Sigmoid colon (tissue), 4 donors: ENCODE measurements at regions not wholly inside any gene's neighbourhood (a gene's known extent, or its start where the extent isn't known, plus 50 kb on each side); places are given as distances from the start of the nearest gene placed in this dataset.
"Not testable (repeated sequence)": the region's sequence is repeated elsewhere in the genome, so short reads cannot be mapped to it uniquely, and the experiment has no call there.

Experiments used
- CTCF ChIP-seq, 4 experiments: fragments of 450-650 bp in 3 of 4; fragments of 200-600 bp in 1 of 4; IDR thresholded peaks; one replicate each; pipeline ENCODE4 v1.5.1; 2016 to 2019; ENCODE audit warnings: antibody characterized with exemption in 4 of 4, mild to moderate bottlenecking in 3 of 4, moderate library complexity in 2 of 4
- EP300 ChIP-seq, 4 donors: sonication (generic); formaldehyde crosslinking; IDR thresholded peaks; one replicate each; pipeline ENCODE4 v1.6.1; 2017; ENCODE audit warnings: antibody characterized with exemption in 4 of 4
- POLR2A ChIP-seq, 2 donors: fragments of 450-650 bp; IDR thresholded peaks; one replicate each; pipeline ENCODE4 v1.6.1; 2016; ENCODE audit warnings: antibody characterized with exemption in 2 of 2, mild to moderate bottlenecking in 2 of 2, moderate library complexity in 2 of 2

- not testable (repeated sequence) for TF ChIP-seq CTCF, POLR2A, EP300 (IDR thresholded peaks at IDR 0.05)
These were observed 231.7 kb downstream of the TAF11L14 start for GRCh38 chr5:17865966-17866365.
